VCaP (cell line): ENCODE measurements at regions not wholly inside any gene's neighbourhood (a gene's known extent, or its start where the extent isn't known, plus 50 kb on each side); places are given as distances from the start of the nearest gene placed in this dataset.

ENCODE experiments used
- H3K27ac ChIP-seq: fragments of 450-650 bp; 2 replicates; pipeline ENCODE4 v1.5.1; 2017
- TF ChIP-seq, protein P1 (sequence below): fragments of 450-650 bp; conservative IDR thresholded peaks from 2 replicates; pipeline ENCODE4 v1.5.1; 2017; ENCODE audit warnings: mild to moderate bottlenecking, moderate library complexity

DNA sequence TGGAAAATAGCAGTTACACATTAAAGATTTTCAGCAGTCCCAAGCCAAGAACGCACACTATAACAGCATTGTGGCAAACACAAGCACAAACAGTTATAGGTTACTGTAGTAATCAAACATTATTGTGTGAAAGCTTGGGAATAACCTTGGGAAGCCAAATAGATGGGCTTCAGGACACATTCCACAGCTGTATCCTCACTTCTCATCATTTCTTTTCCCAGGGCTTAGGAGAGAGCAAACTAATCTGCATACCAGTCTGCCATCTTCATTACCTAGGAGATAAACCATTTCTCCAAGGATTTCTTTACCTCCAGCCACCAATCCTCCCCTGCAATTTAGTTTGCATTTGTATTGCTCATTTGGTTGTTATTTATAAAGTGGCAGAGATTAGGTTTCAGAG, 352.4 kb downstream of the SH2D4B start:
- H3K27ac ChIP-seq: no peak overlapping the region

DNA sequence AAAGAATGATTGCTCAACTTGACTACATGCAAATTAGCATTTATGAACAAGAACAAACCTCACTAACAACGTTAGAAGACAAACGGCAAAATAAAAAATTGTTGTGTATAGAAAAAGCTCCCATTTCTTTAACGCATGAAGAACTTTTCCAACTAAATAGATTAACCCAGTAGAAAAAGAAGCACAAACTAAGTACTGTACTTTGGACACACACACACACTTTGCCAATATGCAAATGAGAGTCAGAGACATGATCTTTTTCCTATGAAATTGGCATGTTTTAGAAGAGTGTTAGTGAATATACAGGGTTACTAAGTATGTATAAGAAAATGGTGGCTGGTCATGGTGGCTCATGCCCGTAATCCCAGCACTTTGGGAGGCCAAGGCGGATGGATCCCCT, 355.6 kb downstream of the SH2D4B start:
- H3K27ac ChIP-seq: no peak overlapping the region
- TF ChIP-seq, protein P1, sequence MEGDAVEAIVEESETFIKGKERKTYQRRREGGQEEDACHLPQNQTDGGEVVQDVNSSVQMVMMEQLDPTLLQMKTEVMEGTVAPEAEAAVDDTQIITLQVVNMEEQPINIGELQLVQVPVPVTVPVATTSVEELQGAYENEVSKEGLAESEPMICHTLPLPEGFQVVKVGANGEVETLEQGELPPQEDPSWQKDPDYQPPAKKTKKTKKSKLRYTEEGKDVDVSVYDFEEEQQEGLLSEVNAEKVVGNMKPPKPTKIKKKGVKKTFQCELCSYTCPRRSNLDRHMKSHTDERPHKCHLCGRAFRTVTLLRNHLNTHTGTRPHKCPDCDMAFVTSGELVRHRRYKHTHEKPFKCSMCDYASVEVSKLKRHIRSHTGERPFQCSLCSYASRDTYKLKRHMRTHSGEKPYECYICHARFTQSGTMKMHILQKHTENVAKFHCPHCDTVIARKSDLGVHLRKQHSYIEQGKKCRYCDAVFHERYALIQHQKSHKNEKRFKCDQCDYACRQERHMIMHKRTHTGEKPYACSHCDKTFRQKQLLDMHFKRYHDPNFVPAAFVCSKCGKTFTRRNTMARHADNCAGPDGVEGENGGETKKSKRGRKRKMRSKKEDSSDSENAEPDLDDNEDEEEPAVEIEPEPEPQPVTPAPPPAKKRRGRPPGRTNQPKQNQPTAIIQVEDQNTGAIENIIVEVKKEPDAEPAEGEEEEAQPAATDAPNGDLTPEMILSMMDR: no peak

More for the DNA sequence above, 352.4 kb downstream of the SH2D4B start:
- TF ChIP-seq, protein P1: no peak

DNA sequence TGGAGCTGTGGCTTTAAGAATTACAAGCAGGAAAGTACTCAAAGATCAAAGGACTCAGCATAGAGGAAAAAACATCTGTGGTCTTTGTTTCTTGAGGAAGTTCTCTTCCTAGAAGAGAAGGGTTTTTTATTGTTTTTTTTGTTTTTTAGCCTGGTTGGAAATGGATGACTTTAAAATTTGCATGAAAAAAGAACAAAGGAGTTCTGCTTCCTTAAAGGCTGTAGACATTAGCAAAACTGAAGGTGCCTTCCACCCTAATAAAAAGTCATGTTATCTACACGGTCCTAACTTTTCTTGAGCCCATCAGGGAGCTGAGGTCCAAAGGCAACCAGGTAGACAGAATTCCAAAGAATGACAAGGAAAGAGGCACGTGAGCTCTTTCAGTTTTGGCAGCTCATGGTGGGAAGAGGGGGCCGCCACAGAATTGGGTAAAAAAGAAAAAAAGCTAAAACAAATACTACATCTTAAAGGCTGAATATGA, 356.6 kb downstream of the SH2D4B start:
- no peak overlapping the region for H3K27ac ChIP-seq

GRCh38 chr10:80894797-80895467, 357.2 kb downstream of the SH2D4B start:
- TF ChIP-seq, protein P1: no peak
- H3K27ac ChIP-seq: no peak overlapping the region

More for the DNA sequence above, 356.6 kb downstream of the SH2D4B start:
- TF ChIP-seq, protein P1: no peak

GRCh38 chr10:80896076-80896475, 358.4 kb downstream of the SH2D4B start:
- TF ChIP-seq, protein P1: no peak
- H3K27ac ChIP-seq: no peak overlapping the region

- TF ChIP-seq, protein P1: no peak
- H3K27ac ChIP-seq: no peak overlapping the region
Measured at GRCh38 chr10:80896959-80897358, 359.3 kb downstream of the SH2D4B start.

DNA sequence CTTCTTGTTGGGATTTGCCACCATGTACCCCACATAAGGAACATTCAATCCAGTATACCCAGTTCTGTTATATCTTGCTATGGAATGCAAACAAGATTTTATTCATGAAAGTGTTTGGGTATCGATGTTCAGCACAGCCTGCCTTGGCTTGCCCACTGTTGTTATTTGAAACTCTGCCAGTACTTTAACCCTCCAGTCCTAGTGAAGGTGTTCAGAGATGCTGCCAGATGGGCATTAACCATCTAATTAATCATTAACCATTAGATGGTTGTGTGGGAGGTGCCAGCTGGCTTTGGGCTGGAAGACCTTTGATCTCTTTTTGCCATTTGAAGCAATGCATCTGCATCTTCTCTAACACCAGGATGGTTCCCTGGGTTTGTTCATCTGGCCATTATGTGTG, 363.0 kb downstream of the SH2D4B start:
- no peak overlapping the region for H3K27ac ChIP-seq
- TF ChIP-seq, protein P1: no peak
